Suprapubic skin (tissue), 4 donors: ENCODE measurements at regions not wholly inside any gene's neighbourhood (a gene's known extent, or its start where the extent isn't known, plus 50 kb on each side); places are given as distances from the start of the nearest gene placed in this dataset.

ENCODE experiments used
- DNase-seq, 2 donors: peaks; one replicate each; pipeline ENCODE4 v3.0.0-alpha.2; 2019; ENCODE audit warnings: low spot score in 2 of 2
- H3K27ac ChIP-seq: fragments of 200-600 bp; sonication (generic); one replicate; pipeline ENCODE4 v1.5.1; 2019
- H3K27me3 ChIP-seq: fragments of 200-600 bp; sonication (generic); one replicate; pipeline ENCODE4 v1.5.1; 2019
- H3K36me3 ChIP-seq: fragments of 200-600 bp; sonication (generic); one replicate; pipeline ENCODE4 v1.5.1; 2019
- H3K4me1 ChIP-seq: fragments of 200-600 bp; sonication (generic); one replicate; pipeline ENCODE4 v1.5.1; 2019
- H3K4me3 ChIP-seq: fragments of 200-600 bp; sonication (generic); one replicate; pipeline ENCODE4 v1.5.1; 2019; ENCODE audit warnings: mild to moderate bottlenecking
- H3K9me3 ChIP-seq: fragments of 200-600 bp; sonication (generic); one replicate; pipeline ENCODE4 v1.5.1; 2019
- EP300 ChIP-seq: sonication (generic); formaldehyde crosslinking; IDR thresholded peaks from one replicate; pipeline ENCODE4 v1.6.1; 2017; ENCODE audit warnings: antibody characterized with exemption
- POLR2A ChIP-seq, 2 donors: fragments of 450-650 bp; IDR thresholded peaks; one replicate each; pipeline ENCODE4 v1.6.1; 2017; ENCODE audit warnings: antibody characterized with exemption in 2 of 2, mild to moderate bottlenecking in 2 of 2, moderate library complexity in 2 of 2
- POLR2AphosphoS5 ChIP-seq, 3 donors: sonication (generic); formaldehyde crosslinking; IDR thresholded peaks; one replicate each; pipeline ENCODE4 v1.6.1; 2017; ENCODE audit warnings: antibody characterized with exemption in 3 of 3
- WGBS: methylation state at CpG from one replicate; pipeline ENCODE4 v1.1.5; 2018; 5-methylcytosine and 5-hydroxymethylcytosine counted together
- TF ChIP-seq, protein P1 (sequence below), 2 donors: fragments of 200-600 bp in 1 of 2; fragments of 450-650 bp in 1 of 2; sonication (generic) in 1 of 2; IDR thresholded peaks; one replicate each; pipeline ENCODE4 v1.5.1; 2016 to 2019; ENCODE audit warnings: antibody characterized with exemption in 2 of 2, mild to moderate bottlenecking in 1 of 2, moderate library complexity in 1 of 2

DNA sequence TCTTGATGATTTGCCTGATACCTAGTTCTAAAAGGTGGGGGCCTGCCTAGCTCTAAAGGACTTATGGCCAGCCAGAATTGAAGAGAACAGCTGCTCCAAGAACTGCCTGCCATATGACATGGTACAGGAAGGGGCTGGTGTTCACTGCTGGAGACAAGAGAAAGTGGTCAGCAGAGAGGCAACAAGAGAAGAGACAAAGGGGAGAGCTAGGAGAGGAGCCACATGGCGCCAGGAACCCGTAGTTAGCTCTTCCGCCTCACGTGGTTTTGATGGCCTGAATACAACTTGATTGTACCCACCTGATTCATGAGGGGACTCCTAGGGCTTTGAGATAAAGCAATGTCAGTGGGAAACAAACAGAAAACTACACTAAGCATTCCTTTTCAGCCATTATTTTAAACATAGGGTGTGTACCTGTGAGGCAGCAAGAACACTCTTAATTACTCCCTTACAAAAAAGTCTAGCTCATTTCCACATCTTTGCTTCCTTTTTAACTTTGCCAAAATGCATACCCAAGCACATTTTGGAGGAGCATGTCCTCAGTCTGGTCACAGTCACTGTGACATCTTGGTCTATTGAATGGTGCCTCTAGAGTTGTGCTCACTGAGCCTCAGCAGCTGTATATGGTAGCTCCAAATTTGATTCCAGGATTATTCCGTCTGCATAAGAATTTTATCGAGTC is 71.6 kb downstream of the CCDC71L start:
- Histone ChIP-seq H3K27ac (no peak overlapping the region), H3K4me1 (no peaks in the 10 kb centered on the region), H3K36me3 (no peaks in the 10 kb centered on the region), H3K27me3 (no peaks in the 10 kb centered on the region), H3K9me3 (no peaks in the 10 kb centered on the region), H3K4me3 (no peak overlapping the region)
- 87% methylated on average over 6 of the region's 6 CpGs for WGBS
- no peak for DNase-seq
- no peak for TF ChIP-seq POLR2AphosphoS5 (IDR thresholded peaks at IDR 0.05)
- TF ChIP-seq, protein P1, sequence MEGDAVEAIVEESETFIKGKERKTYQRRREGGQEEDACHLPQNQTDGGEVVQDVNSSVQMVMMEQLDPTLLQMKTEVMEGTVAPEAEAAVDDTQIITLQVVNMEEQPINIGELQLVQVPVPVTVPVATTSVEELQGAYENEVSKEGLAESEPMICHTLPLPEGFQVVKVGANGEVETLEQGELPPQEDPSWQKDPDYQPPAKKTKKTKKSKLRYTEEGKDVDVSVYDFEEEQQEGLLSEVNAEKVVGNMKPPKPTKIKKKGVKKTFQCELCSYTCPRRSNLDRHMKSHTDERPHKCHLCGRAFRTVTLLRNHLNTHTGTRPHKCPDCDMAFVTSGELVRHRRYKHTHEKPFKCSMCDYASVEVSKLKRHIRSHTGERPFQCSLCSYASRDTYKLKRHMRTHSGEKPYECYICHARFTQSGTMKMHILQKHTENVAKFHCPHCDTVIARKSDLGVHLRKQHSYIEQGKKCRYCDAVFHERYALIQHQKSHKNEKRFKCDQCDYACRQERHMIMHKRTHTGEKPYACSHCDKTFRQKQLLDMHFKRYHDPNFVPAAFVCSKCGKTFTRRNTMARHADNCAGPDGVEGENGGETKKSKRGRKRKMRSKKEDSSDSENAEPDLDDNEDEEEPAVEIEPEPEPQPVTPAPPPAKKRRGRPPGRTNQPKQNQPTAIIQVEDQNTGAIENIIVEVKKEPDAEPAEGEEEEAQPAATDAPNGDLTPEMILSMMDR (IDR thresholded peaks at IDR 0.05) = no peak
- TF ChIP-seq EP300 = no peak
- no peak for TF ChIP-seq POLR2A (IDR thresholded peaks at IDR 0.05)

DNA sequence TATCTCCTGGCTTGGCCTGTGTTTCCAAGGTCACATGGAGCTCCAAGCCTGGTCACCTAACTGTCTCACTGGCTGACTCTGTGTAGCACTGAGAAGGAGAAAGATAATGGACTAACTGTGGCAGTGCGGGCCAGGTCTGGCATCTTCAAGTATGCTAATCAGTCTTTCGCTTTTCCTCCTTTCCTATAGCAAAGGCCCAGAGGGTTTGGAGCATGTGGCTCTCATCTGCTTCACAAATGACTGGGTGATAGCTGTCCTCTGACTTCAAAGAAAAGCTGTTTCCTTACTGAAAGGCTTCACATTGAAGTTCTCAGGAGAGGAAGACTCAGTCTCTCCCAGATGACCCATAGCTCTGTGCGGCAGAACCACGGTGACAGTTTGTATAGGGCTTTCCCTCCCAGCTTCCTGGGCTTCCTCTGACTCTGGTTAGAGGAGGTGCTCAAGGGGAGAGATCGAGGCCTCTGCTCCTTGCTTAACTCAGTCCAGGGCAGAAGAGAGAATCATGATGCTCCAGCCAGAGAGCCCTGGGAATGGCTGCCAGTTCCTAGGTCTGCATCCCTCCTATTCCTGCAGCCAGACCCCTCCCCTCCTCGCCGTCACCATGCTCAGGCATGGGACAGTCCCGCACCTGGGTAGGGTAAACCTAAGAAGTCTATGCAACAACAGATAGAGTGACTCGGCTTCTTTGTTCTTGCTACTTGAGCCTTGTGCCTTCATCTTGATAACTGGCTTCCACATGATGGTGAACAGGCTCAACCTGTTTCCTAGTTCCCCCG is 72.3 kb downstream of the CCDC71L start:
- Histone ChIP-seq H3K27ac (no peak overlapping the region), H3K4me3 (no peak overlapping the region), H3K9me3 (no peaks in the 10 kb centered on the region), H3K4me1 (no peaks in the 10 kb centered on the region), H3K36me3 (no peaks in the 10 kb centered on the region), H3K27me3 (no peaks in the 10 kb centered on the region)
- no peak for DNase-seq
- TF ChIP-seq, protein P1 (IDR thresholded peaks at IDR 0.05) = no peak
- WGBS = 75% methylated on average over 8 of the region's 10 CpGs

- H3K27ac ChIP-seq = no peak overlapping the region
- H3K36me3 ChIP-seq = no peaks in the 10 kb centered on the region
- 83% methylated on average over 7 of the region's 7 CpGs for WGBS
- no peaks in the 10 kb centered on the region for H3K9me3 ChIP-seq
- no peaks in the 10 kb centered on the region for H3K27me3 ChIP-seq
- no peak overlapping the region for H3K4me3 ChIP-seq
- no peaks in the 10 kb centered on the region for H3K4me1 ChIP-seq
- no peak for DNase-seq
- TF ChIP-seq POLR2AphosphoS5 (IDR thresholded peaks at IDR 0.05) (no peak), EP300 (no peak), POLR2A (IDR thresholded peaks at IDR 0.05) (no peak)
- TF ChIP-seq, protein P1 (IDR thresholded peaks at IDR 0.05) = no peak
Observed at GRCh38 chr7:106584914-106585759, 75.8 kb downstream of the CCDC71L start.

DNA sequence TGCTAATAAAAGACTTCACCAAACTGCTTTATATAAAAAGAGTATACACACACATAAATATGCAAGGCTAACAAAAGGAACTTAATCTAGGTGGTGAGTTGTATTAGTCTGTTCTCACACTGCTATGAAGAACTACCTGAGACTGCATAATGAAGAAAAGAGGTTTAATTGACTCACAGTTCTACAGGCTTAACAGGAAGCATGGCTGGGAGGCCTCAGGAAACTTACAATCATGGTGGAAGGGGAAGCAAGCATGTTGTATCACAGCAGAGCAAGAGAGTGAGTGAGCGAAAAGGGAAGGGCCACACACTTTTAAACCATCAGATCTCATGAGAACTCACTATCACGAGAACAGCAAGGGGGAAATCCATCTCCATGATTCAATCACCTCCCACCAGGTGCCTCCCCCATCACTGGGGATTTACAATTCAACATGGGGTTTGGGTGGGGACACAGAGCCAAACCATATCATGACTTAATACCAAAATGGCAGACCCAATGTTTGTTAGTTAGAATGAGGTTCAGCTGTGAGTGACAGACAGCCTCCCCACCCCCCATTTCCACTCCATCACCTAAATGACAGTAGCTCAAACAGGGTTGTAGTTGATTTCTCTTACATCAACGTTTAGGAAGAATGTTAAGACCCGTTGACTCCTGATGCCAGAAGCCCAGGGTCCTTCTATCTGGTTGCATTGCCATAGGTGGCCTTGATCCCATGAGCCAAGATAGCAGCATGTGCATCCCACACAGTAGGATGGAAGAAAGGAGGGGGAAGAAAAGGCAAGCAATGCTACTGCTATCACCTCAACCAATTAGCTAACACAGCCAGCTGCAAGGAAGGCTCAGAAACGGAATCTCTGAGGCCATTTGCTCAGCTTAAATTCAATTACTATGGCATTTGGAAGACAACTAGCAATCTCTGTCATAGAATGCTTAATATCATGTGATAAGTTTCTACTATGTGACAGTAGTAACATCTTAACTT is 77.0 kb downstream of the CCDC71L start:
- 84% methylated on average over 5 of the region's 5 CpGs for WGBS
- no peaks in the 10 kb centered on the region for H3K27me3 ChIP-seq
- DNase-seq = no peak
- no peaks in the 10 kb centered on the region for H3K4me1 ChIP-seq
- H3K9me3 ChIP-seq = no peaks in the 10 kb centered on the region
- no peaks in the 10 kb centered on the region for H3K36me3 ChIP-seq
- H3K27ac ChIP-seq = no peak overlapping the region
- TF ChIP-seq, protein P1 (IDR thresholded peaks at IDR 0.05) = no peak
- no peak for TF ChIP-seq POLR2AphosphoS5 (IDR thresholded peaks at IDR 0.05)
- TF ChIP-seq POLR2A (IDR thresholded peaks at IDR 0.05) = no peak
- TF ChIP-seq EP300 = no peak
- no peak overlapping the region for H3K4me3 ChIP-seq
